ENCODE measurements at regions not wholly inside any gene's neighbourhood (a gene's known extent, or its start where the extent isn't known, plus 50 kb on each side); places are given as distances from the start of the nearest gene placed in this dataset.

GRCh38 chr6:14682812-14683211 lies 563.1 kb upstream of the JARID2 start:
- TF ChIP-seq CTCF (conservative IDR thresholded peaks at IDR 0.05; ENCODE audit: low read length) (no peak), EZH2phosphoT487 (IDR thresholded peaks at IDR 0.05; ENCODE audit: borderline replicate concordance, low read depth, low read length) (no peak)
